ENCODE measurements at regions not wholly inside any gene's neighbourhood (a gene's known extent, or its start where the extent isn't known, plus 50 kb on each side); places are given as distances from the start of the nearest gene placed in this dataset.

GRCh38 chr2:16561676-16562075, 104.0 kb downstream of the CYRIA start:
- no peak for DNase-seq (ENCODE audit: low read depth)

- no peak for DNase-seq (ENCODE audit: low read depth)
These were observed 104.4 kb downstream of the CYRIA start for GRCh38 chr2:16561251-16561650.

GRCh38 chr2:16559278-16560067, 106.2 kb downstream of the CYRIA start:
- no peak for DNase-seq (ENCODE audit: low read depth)

GRCh38 chr2:16554060-16554583, 111.5 kb downstream of the CYRIA start:
- no peak for DNase-seq (ENCODE audit: low read depth)

GRCh38 chr2:16553226-16553625, 112.4 kb downstream of the CYRIA start:
- DNase-seq (ENCODE audit: low read depth): no peak

- no peak for DNase-seq (ENCODE audit: low read depth)
These were observed 113.4 kb downstream of the CYRIA start for GRCh38 chr2:16552202-16552601.

- no peak for DNase-seq (ENCODE audit: low read depth)
These were observed 117.6 kb downstream of the CYRIA start for GRCh38 chr2:16548036-16548435.

- DNase-seq (ENCODE audit: low read depth): no peak
These were observed 119.4 kb downstream of the CYRIA start for GRCh38 chr2:16546128-16546754.

GRCh38 chr2:16538707-16539106, 126.9 kb downstream of the CYRIA start:
- DNase-seq (ENCODE audit: low read depth): no peak

GRCh38 chr2:16537347-16537746, 128.3 kb downstream of the CYRIA start:
- DNase-seq (ENCODE audit: low read depth): no peak

- no peak for DNase-seq (ENCODE audit: low read depth)
These were observed 139.4 kb downstream of the CYRIA start for GRCh38 chr2:16526193-16526592.

GRCh38 chr2:16525265-16525887, 140.3 kb downstream of the CYRIA start:
- DNase-seq (ENCODE audit: low read depth): no peak

GRCh38 chr2:16523711-16524110, 141.9 kb downstream of the CYRIA start:
- DNase-seq (ENCODE audit: low read depth): no peak

- no peak for DNase-seq (ENCODE audit: low read depth)
These were observed 143.4 kb downstream of the CYRIA start for GRCh38 chr2:16522031-16522831.

GRCh38 chr2:16520891-16521290, 144.7 kb downstream of the CYRIA start:
- DNase-seq (ENCODE audit: low read depth): no peak

GRCh38 chr2:16515696-16516095, 149.9 kb downstream of the CYRIA start:
- no peak for DNase-seq (ENCODE audit: low read depth)

- DNase-seq (ENCODE audit: low read depth): no peak
These were observed 152.0 kb downstream of the CYRIA start for GRCh38 chr2:16513626-16514025.

GRCh38 chr2:16511041-16511440, 154.6 kb downstream of the CYRIA start:
- no peak for DNase-seq (ENCODE audit: low read depth)

- DNase-seq (ENCODE audit: low read depth): no peak
These were observed 156.6 kb downstream of the CYRIA start for GRCh38 chr2:16509042-16509441.

GRCh38 chr2:16508490-16508851, 157.2 kb downstream of the CYRIA start:
- DNase-seq (ENCODE audit: low read depth): no peak

GRCh38 chr2:16507655-16508489, 157.8 kb downstream of the CYRIA start:
- no peak for DNase-seq (ENCODE audit: low read depth)

Data from stimulated activated CD4-positive, alpha-beta T cell treated with anti-CD3 and anti-CD28 coated beads, Interleukin-2, amount 100 ng/mL, for 4 hours (primary cell).